Amniotic epithelial cell (primary cell): ENCODE measurements at regions not wholly inside any gene's neighbourhood (a gene's known extent, or its start where the extent isn't known, plus 50 kb on each side); places are given as distances from the start of the nearest gene placed in this dataset.
"Not testable (repeated sequence)": the region's sequence is repeated elsewhere in the genome, so short reads cannot be mapped to it uniquely, and the experiment has no call there.

Experiments used
- DNase-seq: peaks from one replicate; pipeline ENCODE4 v3.0.0-alpha.2; 2010; ENCODE audit warnings: low read depth

DNA sequence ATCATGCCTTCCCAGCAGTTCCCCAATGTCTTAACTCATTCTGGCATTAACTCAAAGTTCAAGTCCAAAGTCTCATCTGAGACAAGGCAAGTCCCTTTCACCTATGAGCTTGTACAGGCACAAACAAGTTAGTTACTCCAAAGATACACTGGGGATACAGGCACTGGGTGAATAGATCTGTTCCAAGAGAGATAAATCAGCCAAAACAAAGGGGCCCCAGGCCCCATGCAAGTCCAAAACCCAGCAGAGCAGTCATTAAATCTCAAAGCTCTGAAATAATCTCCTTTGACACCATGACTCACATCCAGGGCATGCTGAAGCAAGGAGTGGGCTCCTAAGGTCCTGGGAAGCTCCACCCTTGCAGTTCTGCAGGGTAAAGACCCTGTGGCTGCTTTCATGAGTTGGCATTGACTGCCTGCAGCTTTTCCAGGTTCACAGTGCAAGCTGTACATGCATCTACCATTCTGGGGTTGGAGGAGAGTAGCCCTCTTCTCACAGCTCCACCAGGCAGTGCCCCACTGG lies 332.2 kb upstream of the KIF2B start:
- DNase-seq: no peak

- no peak for DNase-seq
Observed at GRCh38 chr17:53483704-53484103, 339.0 kb upstream of the KIF2B start.

DNA sequence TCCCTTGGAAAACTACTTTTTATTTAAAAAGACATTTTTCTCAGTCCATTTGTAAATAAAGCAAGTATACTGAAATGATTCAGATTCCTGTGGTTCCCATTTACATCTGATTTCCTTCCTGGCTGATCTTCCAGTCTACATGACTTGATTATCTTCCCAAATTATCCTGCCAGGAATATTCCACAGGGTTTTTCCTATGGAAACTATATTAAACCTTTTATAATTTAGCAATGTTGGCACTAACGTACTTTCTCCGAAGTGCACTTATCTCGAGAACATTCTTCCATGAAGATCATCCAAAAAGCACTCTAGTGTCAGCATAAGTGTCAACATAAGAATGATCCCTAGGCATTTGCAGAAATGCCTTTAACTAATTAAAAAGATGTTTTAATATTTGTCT lies 347.7 kb upstream of the KIF2B start:
- DNase-seq: no peak

GRCh38 chr17:53472586-53472985 lies 350.1 kb upstream of the KIF2B start:
- DNase-seq: peak; percentile 25

DNA sequence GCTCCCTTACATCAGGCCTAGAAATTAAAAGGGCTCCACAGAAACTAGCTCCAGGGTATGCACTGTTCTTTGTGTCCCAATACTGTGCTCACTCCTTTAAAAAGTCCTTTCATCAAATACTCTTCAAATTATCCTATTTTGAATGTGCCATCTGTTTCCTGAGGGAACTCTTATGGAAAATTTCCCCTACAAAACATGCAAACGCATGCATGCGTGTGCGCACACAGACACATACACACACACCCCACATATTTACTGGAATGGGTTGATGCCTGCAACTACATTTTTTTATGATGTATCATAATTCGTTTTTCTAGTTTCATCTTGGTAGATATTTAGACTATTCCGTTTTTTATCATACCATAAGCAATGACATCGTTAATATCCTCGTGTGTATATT lies 351.2 kb upstream of the KIF2B start:
- no peak for DNase-seq

DNA sequence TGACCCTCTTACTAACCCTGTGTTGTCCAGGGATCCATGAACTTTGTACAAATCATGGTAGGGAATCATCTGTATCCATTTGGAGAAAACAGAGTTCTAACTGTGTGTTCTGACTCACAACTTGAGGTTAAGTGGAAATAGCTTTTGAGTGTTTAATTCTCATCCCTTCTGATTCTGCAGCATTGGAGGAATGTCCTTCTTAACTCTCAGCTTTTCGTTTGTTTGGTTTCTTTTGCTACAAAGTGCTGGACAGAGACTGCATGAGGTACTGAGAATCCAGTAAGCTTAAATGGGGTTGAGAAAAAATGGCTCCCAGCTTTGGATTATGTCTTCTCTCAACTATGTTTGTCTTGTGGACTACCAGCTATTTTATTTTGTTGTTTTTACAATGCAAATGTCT lies 352.1 kb upstream of the KIF2B start:
- peak; percentile 21 for DNase-seq

GRCh38 chr17:53466733-53467132 lies 356.0 kb upstream of the KIF2B start:
- no peak for DNase-seq

GRCh38 chr17:53464396-53464795 lies 358.3 kb upstream of the KIF2B start:
- DNase-seq: not testable (repeated sequence)

DNA sequence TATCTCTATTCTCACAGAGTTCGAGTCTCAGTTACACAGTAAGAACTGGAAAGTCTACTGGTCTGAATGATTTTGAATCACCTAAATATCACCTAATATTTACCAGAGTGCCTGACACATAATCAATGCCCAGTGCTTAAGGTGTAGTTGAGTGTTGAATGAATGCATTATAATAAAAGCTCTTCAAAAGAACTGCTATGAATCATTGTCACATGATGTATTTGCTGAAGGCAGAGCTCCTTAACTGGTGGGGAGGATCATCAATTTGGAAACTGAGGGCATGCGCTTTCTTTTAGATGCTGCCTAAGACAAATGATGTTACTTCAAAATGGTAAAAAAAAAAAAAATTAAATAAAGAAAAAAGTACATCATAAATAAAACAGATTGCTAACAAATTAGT lies 359.4 kb upstream of the KIF2B start:
- DNase-seq: no peak

DNA sequence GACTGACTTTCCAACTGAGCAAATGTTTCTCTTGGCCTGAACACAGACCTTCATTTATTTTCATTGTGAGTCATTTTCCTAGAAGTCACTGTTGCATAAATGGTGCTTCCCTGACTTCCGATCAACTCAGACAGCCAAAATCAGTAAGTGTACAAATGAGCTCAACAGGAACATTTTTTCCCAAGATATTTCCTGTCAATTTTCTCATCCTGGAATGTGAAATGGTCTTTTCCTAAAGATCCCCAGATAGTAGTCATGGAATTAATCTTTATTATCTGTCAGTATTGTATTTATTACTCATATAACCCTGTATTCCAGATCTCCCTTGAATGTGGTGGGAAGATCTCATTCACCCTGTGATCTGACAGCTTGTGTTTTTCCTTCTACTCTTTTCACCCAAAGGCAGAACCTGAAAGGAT lies 360.3 kb upstream of the KIF2B start:
- peak; percentile 3 for DNase-seq

DNA sequence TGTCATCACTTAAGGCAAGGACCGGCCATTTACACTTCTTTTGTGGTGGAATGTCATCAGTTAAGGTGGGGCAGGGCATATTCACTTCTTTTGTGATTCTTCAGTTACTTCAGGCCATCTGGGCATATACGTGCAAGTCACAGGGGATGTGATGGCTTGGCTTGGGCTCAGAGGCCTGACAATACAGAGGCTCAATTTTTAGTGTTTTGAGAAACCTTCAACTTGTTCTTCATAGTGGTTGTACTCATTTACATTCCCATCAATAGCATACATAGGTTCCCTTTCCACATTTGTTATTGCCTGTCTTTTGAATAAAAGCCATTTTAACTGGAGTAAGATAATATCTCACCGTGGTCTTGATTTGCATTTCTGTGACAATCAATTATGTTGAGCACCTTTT lies 366.8 kb upstream of the KIF2B start:
- not testable (repeated sequence) for DNase-seq

DNA sequence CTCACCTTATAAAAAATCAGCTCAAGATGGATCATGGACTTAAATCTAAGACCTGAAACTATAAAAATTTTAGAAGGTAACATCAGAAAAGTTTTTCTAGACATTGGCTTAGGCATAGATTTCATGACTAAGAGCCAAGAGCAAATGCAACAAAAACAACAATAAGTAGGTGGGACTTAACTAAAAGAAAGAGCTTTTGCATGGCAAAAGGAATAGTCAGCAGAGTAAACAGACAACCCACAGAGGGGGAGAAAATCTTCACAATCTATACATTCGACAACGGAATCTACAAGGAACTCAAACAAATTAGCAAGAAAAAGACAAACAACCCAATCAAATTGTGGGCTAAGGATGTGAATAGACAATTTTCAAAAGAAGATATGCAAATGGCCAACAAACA lies 368.4 kb upstream of the KIF2B start:
- no peak for DNase-seq

GRCh38 chr17:53449324-53449723 lies 373.4 kb upstream of the KIF2B start:
- no peak for DNase-seq

GRCh38 chr17:53428913-53429312 lies 393.8 kb upstream of the KIF2B start:
- DNase-seq: no peak

DNA sequence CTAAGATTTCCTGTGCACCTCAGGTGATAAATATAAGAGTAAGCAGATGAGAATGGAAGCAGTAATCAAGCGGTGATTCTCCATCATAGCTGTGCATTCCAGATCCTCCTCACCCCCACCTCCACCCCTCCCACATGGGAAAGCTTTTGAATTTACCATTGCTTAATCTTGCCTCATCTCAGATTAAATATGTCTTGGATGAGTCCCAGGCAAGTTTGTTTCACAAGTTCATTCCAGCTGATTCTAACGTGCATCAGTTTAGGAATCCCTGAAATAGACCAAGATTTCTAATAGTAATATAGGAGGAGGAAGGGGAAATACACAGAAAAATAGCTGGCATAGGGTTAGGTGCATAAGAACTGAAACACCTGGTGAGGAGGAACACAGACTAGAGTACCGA lies 396.2 kb upstream of the KIF2B start:
- DNase-seq: peak; percentile 0

DNA sequence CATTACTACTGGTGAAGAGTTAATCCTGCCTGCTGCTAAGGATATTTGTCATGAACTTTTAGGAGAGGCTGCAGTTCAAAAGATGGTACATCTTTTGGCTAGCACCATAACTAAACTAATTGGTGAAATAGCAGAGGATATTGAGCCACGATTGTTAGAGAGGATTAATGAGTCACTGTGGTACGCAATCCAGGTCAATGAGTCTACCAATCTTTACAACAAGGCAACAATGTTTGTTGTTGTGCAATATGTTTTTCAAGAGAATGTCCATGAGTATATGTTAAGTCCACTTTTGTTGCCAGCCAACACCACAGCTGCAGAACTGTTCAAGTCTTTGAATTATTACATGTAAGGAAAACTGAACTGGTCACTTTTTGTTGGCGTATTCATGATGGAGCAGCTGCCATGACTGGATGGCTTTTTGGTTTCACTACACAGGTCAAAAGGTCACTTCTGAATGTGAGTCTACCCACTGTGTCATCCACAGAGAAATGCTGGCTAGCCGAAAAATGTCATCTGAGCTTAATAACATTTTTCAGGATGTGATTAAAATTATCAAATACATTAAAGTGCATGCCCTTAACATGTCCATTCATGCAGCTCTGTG lies 402.6 kb upstream of the KIF2B start:
- no peak for DNase-seq

DNA sequence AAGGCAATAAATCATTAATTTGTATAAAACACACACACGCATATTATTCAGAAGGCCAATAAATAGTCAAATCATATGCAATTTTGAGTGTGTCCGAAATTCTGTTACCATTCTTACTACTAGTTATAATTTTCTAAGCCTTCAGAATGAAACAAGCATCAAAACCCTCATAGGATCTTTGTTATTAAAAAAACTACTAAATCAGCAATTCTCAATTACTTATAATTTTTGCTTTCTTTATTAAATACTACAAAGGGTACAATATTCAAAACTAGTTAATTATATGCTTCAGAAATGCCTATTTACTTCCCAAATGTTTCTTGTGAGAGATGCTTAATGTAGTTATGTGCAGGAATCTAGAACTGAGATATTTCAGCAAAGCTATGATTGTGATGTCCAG lies 413.1 kb upstream of the KIF2B start:
- DNase-seq: no peak

- no peak for DNase-seq
Observed at GRCh38 chr17:53406907-53407306, 415.8 kb upstream of the KIF2B start.

GRCh38 chr17:53391197-53391596 lies 431.5 kb upstream of the KIF2B start:
- no peak for DNase-seq

DNA sequence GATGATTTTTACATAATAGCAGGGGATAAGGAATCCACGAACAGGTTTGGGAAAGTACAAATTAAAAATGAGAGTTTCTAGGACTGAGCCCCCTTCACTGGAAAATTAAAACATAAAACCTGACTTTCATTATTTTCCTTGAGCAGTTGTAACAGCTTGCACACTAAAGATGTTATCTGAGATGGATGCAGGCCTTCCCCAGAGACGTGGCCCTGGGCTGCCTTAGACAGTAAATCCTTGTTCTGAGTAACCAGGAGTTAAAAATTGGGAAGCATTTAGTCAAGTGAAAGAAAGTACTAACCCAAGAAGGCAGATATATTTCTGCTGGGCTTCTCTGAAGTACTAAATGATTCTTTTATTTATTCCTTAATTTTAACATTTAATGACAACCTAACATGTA lies 432.2 kb upstream of the KIF2B start:
- DNase-seq: no peak

GRCh38 chr17:53387745-53388144 lies 435.0 kb upstream of the KIF2B start:
- no peak for DNase-seq

- no peak for DNase-seq
Observed at GRCh38 chr17:53353919-53354351, 468.8 kb upstream of the KIF2B start.

DNA sequence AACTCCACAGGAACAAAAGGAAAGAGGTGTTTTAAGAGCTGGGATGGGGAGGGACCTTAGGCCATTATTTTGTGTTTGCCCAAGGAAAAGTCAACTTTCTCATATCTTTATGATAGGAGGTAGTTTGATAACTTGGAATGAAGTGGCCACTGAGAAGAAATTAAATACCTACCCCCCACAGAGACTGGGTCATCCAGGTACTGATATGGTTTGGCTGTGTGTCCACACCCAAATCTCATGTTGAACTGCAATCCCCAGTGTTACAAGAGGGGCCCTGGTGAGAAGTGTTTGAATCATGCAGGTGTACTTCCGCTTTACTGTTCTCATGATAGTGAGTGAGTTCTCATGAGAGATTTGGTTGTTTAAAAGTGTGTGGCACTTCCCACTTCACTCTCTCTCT lies 477.9 kb upstream of the KIF2B start:
- no peak for DNase-seq

DNA sequence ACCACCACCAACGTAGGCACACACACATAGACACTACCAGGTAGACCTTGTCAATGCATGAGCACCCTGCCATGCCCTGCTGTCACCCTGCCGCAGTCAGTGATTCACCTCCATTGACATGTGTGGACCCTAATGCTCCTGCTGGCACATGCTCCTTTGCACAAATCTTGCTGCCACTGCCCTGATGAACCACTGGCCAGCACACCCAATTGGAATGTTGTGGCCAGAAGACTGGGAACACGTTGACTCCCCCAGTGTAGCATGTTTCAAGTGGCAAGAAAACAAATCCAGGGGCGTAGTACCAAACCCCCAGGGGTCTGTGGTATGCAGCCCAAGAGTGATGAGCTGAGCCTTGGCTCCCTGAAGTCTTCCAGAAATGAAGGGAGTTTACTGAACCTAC lies 486.4 kb upstream of the KIF2B start:
- DNase-seq: no peak

GRCh38 chr17:53335443-53335842 lies 487.3 kb upstream of the KIF2B start:
- no peak for DNase-seq
